ENCODE measurements at regions not wholly inside any gene's neighbourhood (a gene's known extent, or its start where the extent isn't known, plus 50 kb on each side); places are given as distances from the start of the nearest gene placed in this dataset.

DNA sequence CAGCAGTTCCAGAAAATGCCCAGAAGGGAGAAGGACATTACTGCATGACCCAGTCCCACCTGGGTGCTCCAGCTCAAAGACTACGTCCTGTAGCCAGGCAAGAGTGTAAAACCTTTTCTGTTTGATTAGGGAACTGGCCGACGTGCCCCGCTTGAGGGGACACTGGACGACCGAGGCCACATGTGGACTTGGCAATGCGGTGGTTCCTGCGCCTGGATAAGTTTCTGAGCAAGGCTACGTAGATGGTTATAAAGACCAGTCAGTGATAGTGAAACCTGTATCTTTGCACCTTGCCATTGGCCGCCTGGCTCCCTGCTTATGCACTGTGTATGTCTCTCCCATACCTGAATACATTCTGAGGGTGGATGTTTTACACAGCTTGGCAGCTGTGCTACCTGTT is 567.0 kb upstream of the CRIM1 start:
- TF ChIP-seq, protein P1, sequence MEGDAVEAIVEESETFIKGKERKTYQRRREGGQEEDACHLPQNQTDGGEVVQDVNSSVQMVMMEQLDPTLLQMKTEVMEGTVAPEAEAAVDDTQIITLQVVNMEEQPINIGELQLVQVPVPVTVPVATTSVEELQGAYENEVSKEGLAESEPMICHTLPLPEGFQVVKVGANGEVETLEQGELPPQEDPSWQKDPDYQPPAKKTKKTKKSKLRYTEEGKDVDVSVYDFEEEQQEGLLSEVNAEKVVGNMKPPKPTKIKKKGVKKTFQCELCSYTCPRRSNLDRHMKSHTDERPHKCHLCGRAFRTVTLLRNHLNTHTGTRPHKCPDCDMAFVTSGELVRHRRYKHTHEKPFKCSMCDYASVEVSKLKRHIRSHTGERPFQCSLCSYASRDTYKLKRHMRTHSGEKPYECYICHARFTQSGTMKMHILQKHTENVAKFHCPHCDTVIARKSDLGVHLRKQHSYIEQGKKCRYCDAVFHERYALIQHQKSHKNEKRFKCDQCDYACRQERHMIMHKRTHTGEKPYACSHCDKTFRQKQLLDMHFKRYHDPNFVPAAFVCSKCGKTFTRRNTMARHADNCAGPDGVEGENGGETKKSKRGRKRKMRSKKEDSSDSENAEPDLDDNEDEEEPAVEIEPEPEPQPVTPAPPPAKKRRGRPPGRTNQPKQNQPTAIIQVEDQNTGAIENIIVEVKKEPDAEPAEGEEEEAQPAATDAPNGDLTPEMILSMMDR (IDR thresholded peaks at IDR 0.05; ENCODE audit: low read depth, low read length, missing control alignments): no peak
- DNase-seq (ENCODE audit: extremely low read depth, low read depth): no peak
- H3K4me3 ChIP-seq (replicated peaks; ENCODE audit: low read depth, low read length): no peak overlapping the region

DNA sequence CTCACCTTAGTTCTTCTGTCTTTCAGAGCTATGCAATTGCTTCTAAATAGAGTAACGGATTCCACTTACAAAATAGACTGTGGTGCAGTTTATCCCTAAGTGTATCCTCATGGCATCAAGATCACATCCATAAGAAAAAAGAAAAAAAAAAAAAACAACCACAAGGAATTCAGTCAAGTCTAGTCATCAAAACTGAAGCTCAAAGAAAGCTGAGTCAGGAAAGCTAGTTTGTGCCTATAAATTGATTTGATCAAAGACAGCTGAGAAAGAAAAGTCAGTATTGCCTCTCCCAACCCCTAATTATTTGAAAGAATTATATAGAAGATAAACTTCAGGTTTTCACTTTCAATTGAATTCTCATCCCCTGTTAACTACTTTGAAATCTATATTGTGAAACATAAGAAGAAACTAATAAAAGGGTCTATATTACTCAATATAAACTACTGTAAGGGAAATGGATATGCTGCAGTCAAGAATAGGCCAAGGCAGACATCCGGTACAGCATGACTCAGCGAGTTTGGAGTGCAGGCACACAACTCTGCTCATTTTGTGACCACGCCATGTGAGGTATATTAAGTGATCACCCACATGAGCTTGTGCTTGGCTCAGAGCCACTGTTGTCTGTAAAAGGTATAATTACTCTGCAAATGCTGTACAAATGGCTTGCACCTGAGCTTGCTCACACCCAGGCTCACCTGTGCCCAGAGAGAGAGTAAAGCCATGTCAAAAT is 568.1 kb upstream of the CRIM1 start:
- DNase-seq (ENCODE audit: extremely low read depth, low read depth): no peak
- TF ChIP-seq, protein P1 (IDR thresholded peaks at IDR 0.05; ENCODE audit: low read depth, low read length, missing control alignments): no peak

GRCh38 chr2:35785564-35785963 is 570.0 kb upstream of the CRIM1 start:
- H3K4me3 ChIP-seq (replicated peaks; ENCODE audit: low read depth, low read length): no peak overlapping the region
- no peak for DNase-seq (ENCODE audit: extremely low read depth, low read depth)
- TF ChIP-seq, protein P1 (IDR thresholded peaks at IDR 0.05; ENCODE audit: low read depth, low read length, missing control alignments): no peak

More for the DNA sequence above, 568.1 kb upstream of the CRIM1 start:
- H3K4me3 ChIP-seq (replicated peaks; ENCODE audit: low read depth, low read length): no peak overlapping the region

DNA sequence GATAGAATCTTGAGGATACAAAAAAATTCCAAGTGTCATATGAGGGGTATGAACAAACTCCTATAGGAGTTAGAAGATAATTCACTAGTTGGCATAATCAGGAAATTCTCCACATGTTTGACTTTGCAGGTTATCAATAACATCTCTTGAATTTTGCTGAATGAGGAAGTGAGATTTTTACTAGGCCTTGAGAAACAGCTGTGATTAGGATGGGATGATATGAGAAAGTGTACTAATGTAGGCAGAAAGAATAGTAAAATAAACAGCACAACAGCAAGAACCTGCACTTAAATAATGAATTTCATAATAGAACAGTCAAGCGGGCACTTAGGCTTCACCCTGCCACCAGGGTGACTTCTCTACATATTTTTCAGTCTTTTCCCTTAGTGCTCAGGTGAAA is 570.8 kb upstream of the CRIM1 start:
- H3K4me3 ChIP-seq (replicated peaks; ENCODE audit: low read depth, low read length): no peak overlapping the region
- TF ChIP-seq, protein P1 (IDR thresholded peaks at IDR 0.05; ENCODE audit: low read depth, low read length, missing control alignments): no peak
- DNase-seq (ENCODE audit: extremely low read depth, low read depth): no peak

DNA sequence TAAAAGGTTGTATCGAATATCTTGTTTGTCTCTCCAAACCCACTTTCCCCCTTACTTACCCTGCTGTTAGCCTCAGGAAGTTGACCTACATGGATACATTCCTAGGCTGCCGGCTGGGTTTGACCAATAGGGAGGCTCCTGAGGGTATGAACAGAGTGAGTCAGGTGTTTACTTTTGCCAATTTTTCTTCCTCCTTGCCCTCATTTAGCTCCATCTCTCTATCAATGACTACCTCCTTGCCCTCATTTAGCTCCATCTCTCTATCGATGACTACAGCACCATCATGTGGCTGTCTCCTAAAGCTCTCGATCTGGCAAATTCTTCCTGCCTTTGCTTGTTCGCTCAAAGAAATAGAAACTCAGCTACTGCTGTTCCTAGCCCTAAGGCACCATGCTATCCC is 571.9 kb upstream of the CRIM1 start:
- no peak for DNase-seq (ENCODE audit: extremely low read depth, low read depth)
- H3K4me3 ChIP-seq (replicated peaks; ENCODE audit: low read depth, low read length): no peak overlapping the region
- TF ChIP-seq, protein P1 (IDR thresholded peaks at IDR 0.05; ENCODE audit: low read depth, low read length, missing control alignments): no peak

- no peak overlapping the region for H3K4me3 ChIP-seq (replicated peaks; ENCODE audit: low read depth, low read length)
- DNase-seq (ENCODE audit: extremely low read depth, low read depth): no peak
- TF ChIP-seq, protein P1 (IDR thresholded peaks at IDR 0.05; ENCODE audit: low read depth, low read length, missing control alignments): no peak
Measured at GRCh38 chr2:35741556-35741955, 614.0 kb upstream of the CRIM1 start.

DNA sequence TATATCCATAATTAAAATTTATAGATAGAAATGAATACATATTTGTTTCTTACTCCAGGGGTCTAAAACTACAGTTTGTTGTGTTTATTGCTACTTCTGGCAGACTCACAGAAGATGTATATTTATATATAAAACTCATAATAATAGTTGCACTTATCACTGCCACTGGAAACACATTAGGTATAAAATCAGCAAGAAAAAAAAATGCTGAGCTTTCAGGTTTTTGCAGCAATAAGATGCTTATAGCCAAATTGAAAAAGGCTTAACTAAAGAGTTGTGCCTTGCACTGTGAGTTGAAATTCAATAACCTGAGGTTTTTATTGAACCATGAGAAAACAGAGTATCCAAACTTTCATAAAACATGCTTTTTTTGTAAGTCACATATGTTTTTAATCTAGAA is 623.9 kb upstream of the CRIM1 start:
- TF ChIP-seq, protein P1 (IDR thresholded peaks at IDR 0.05; ENCODE audit: low read depth, low read length, missing control alignments): no peak
- no peak for DNase-seq (ENCODE audit: extremely low read depth, low read depth)
- no peak overlapping the region for H3K4me3 ChIP-seq (replicated peaks; ENCODE audit: low read depth, low read length)

All from HFF-Myc (cell line).